Subcutaneous abdominal adipose tissue (tissue), 5 donors: ENCODE measurements at regions not wholly inside any gene's neighbourhood (a gene's known extent, or its start where the extent isn't known, plus 50 kb on each side); places are given as distances from the start of the nearest gene placed in this dataset.

Experiments used
- H3K27ac ChIP-seq: one replicate; pipeline ENCODE4 v1.7.0; 2013; ENCODE audit warnings: low read depth, mild to moderate bottlenecking, inconsistent platforms, low read length, moderate library complexity
- H3K27me3 ChIP-seq, 5 donors: one replicate each; pipeline ENCODE4 v1.7.0; 2013; ENCODE audit warnings: low read length in 5 of 5, inconsistent platforms in 1 of 5; ENCODE audit not compliant: control insufficient read depth in 5 of 5, insufficient read depth in 4 of 5
- H3K36me3 ChIP-seq, 5 donors: one replicate each; pipeline ENCODE4 v1.7.0; 2013; ENCODE audit warnings: low read length in 5 of 5; ENCODE audit not compliant: control insufficient read depth in 5 of 5, insufficient read depth in 5 of 5
- H3K4me1 ChIP-seq, 5 donors: one replicate each; pipeline ENCODE4 v1.7.0; 2013; ENCODE audit warnings: low read length in 5 of 5, mild to moderate bottlenecking in 3 of 5, moderate library complexity in 1 of 5; ENCODE audit not compliant: control insufficient read depth in 5 of 5, insufficient read depth in 5 of 5
- H3K4me3 ChIP-seq, 5 donors: one replicate each; pipeline ENCODE4 v1.7.0; 2013; ENCODE audit warnings: low read length in 5 of 5, low read depth in 1 of 5
- H3K9ac ChIP-seq, 5 donors: one replicate each; pipeline ENCODE4 v1.7.0; 2013; ENCODE audit warnings: low read length in 5 of 5, mild to moderate bottlenecking in 4 of 5, moderate library complexity in 3 of 5
- H3K9me3 ChIP-seq, 5 donors: one replicate each; pipeline ENCODE4 v1.7.0; 2013; ENCODE audit warnings: low read length in 5 of 5; ENCODE audit not compliant: control insufficient read depth in 5 of 5
- donor health status: healthy.
- donor health status: healthy.
- donor health status: healthy.
- donor health status: healthy.
- donor health status: healthy.

DNA sequence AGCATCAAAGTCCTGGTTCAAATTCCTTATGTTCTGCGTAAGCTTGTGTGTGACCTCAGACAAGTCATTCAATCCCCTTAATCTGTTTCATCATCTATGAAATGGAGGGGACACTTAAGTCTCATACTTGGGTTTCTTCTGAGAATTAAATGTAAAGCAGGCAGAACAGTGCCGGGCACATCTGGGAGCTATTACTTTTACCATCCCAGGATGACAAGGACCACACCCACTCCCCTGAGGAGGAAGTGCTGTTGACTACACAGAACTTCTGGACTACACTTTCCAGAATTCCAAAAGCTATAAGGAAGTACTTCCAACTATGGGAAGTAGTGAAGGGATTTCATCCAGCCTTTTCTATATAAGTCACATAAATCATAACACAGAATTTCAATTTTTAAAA is 294.9 kb downstream of the IPMK start:
- Histone ChIP-seq H3K9me3 (peaks cover 0 to 3% (median 0%) of the 10 kb centered on the region in 5 donors), H3K36me3 (no peaks in the 10 kb centered on the region), H3K9ac (no peak overlapping the region), H3K27me3 (no peaks in the 10 kb centered on the region), H3K4me3 (no peak overlapping the region), H3K27ac (no peak overlapping the region), H3K4me1 (no peaks in the 10 kb centered on the region)

DNA sequence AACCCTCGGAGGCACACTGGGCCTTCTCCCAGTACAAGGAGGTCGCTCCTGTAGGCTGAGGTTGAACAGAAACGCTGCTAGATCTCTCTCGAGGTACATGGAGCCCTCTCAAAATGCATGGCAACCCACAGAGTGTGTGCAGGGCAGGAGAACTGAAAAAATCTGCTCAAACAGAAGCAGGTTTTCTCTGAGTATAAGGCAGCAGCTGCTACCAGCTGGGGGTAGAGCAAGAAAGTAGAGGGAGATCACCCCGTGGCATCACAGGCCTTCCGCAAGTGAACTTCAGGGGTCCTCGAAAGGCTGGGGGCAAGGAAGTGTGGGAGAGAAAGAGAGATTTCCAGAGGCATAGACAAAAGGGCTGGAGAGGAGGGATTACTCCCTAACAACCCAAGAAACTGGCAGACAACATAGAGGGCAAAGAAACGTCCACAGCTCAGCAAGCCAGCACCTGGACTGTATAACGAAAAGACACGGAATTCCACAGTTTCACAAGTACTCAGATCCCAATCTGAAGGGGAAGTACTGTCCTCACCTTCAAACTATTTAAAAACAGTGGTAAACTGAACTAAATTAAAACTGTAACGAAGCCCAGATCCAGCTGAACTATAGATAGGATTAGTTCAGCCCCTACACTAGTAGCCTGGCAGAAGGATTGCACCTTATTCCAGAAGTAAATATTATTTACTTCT is 299.2 kb downstream of the IPMK start:
- Histone ChIP-seq H3K4me1 (no peaks in the 10 kb centered on the region), H3K27ac (no peak overlapping the region), H3K9me3 (no peaks in the 10 kb centered on the region), H3K4me3 (no peak overlapping the region), H3K27me3 (no peaks in the 10 kb centered on the region), H3K36me3 (no peaks in the 10 kb centered on the region), H3K9ac (peak overlapping the region in 1 of 5 donors; percentile 12)

GRCh38 chr10:57964351-57964750 is 303.3 kb downstream of the IPMK start:
- no peaks in the 10 kb centered on the region for H3K27me3 ChIP-seq
- H3K27ac ChIP-seq, result no peak overlapping the region
- H3K4me1 ChIP-seq, result no peaks in the 10 kb centered on the region
- H3K4me3 ChIP-seq, result no peak overlapping the region
- no peak overlapping the region for H3K9ac ChIP-seq
- H3K36me3 ChIP-seq, result no peaks in the 10 kb centered on the region
- no peaks in the 10 kb centered on the region for H3K9me3 ChIP-seq

- Histone ChIP-seq H3K9me3 (no peaks in the 10 kb centered on the region), H3K36me3 (no peaks in the 10 kb centered on the region), H3K27ac (no peak overlapping the region), H3K4me3 (no peak overlapping the region), H3K9ac (no peak overlapping the region), H3K4me1 (no peaks in the 10 kb centered on the region), H3K27me3 (no peaks in the 10 kb centered on the region)
Observed at GRCh38 chr10:57963546-57963945, 304.1 kb downstream of the IPMK start.

DNA sequence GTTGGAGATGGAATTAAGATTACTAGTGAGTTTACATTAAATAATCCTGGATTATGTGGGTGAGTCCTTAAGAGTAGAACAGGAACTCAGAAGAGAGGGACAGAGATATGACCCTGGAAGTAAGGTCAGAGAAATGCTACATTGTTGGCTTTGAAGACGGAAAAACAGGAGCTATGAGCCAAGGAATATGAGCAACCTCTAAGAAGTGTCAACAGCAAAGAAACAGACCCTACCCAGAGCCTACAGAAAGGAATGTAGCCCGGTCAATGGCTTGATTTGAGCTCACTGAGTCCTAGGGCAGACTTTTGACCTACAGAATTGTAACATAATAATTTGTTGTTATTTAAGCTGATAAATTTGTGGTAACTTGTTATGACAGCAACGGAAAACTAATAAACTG is 304.9 kb downstream of the IPMK start:
- H3K36me3 ChIP-seq, result no peaks in the 10 kb centered on the region

DNA sequence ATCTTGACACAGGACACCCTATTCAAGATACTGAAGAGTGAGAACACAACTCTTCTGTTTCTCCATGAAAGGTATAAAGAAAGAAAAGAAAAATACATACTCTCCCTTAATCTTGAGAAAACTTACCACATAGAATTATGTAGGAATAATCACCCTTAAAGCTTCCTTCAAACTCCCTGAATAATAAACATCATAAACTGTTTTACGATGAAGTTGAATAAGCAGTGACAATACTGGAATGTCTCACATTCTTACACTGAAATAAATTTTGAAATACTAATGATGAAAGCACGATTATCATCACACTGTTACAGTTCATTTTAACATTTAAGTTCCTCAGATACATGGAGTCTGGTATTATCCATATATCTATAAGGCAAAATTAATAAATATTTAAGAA is 306.2 kb downstream of the IPMK start:
- Histone ChIP-seq H3K4me3 (no peak overlapping the region), H3K27me3 (no peaks in the 10 kb centered on the region), H3K36me3 (no peaks in the 10 kb centered on the region), H3K4me1 (no peaks in the 10 kb centered on the region), H3K9ac (no peak overlapping the region), H3K27ac (no peak overlapping the region), H3K9me3 (no peaks in the 10 kb centered on the region)

More for the DNA sequence above, 304.9 kb downstream of the IPMK start:
- no peak overlapping the region for H3K9ac ChIP-seq
- no peaks in the 10 kb centered on the region for H3K4me1 ChIP-seq
- H3K9me3 ChIP-seq, result no peaks in the 10 kb centered on the region
- H3K27ac ChIP-seq, result no peak overlapping the region
- H3K4me3 ChIP-seq, result no peak overlapping the region
- H3K27me3 ChIP-seq, result no peaks in the 10 kb centered on the region

- Histone ChIP-seq H3K4me1 (no peaks in the 10 kb centered on the region), H3K36me3 (no peaks in the 10 kb centered on the region), H3K9me3 (no peaks in the 10 kb centered on the region), H3K4me3 (no peak overlapping the region), H3K9ac (no peak overlapping the region), H3K27ac (no peak overlapping the region), H3K27me3 (no peaks in the 10 kb centered on the region)
Observed at GRCh38 chr10:57960406-57960805, 307.3 kb downstream of the IPMK start.

- Histone ChIP-seq H3K4me1 (no peaks in the 10 kb centered on the region), H3K27ac (no peak overlapping the region), H3K27me3 (no peaks in the 10 kb centered on the region), H3K9me3 (no peaks in the 10 kb centered on the region), H3K36me3 (no peaks in the 10 kb centered on the region), H3K4me3 (no peak overlapping the region), H3K9ac (no peak overlapping the region)
Observed at GRCh38 chr10:57959318-57960006, 308.2 kb downstream of the IPMK start.

GRCh38 chr10:57955076-57955475 is 312.6 kb downstream of the IPMK start:
- Histone ChIP-seq H3K4me3 (no peak overlapping the region), H3K9me3 (no peaks in the 10 kb centered on the region), H3K27ac (no peak overlapping the region), H3K27me3 (no peaks in the 10 kb centered on the region), H3K36me3 (no peaks in the 10 kb centered on the region), H3K9ac (no peak overlapping the region), H3K4me1 (no peaks in the 10 kb centered on the region)

- no peak overlapping the region for H3K27ac ChIP-seq
- no peak overlapping the region for H3K9ac ChIP-seq
- no peaks in the 10 kb centered on the region for H3K4me1 ChIP-seq
- H3K4me3 ChIP-seq, result no peak overlapping the region
- H3K36me3 ChIP-seq, result no peaks in the 10 kb centered on the region
- H3K27me3 ChIP-seq, result no peaks in the 10 kb centered on the region
- no peaks in the 10 kb centered on the region for H3K9me3 ChIP-seq
Observed at GRCh38 chr10:57952741-57953140, 315.0 kb downstream of the IPMK start.
